K562 (cell line): ENCODE measurements at regions not wholly inside any gene's neighbourhood (a gene's known extent, or its start where the extent isn't known, plus 50 kb on each side); places are given as distances from the start of the nearest gene placed in this dataset.

Source experiments
- HMG20B ChIP-seq: fragments of 250-450 bp; sonication (Bioruptor Pico); IDR thresholded peaks from 2 replicates; pipeline ENCODE4 v1.5.0; 2021; ENCODE audit warnings: mild to moderate bottlenecking
- HNRNPLL ChIP-seq: fragments of 200-400 bp; formaldehyde crosslinking; IDR thresholded peaks from 2 replicates; pipeline ENCODE4 v1.6.1; 2017; ENCODE audit warnings: low read length, low read depth, mild to moderate bottlenecking; ENCODE audit not compliant: poor library complexity, severe bottlenecking
- MXI1 ChIP-seq: IDR thresholded peaks from 2 replicates; pipeline ENCODE4 v1.6.1; 2011; ENCODE audit warnings: low read depth, mild to moderate bottlenecking, improper control_type of control experiment, low read length
- RREB1 ChIP-seq: fragments of 250-450 bp; sonication (Bioruptor Pico); IDR thresholded peaks from 2 replicates; pipeline ENCODE4 v1.4.0; 2020
- SMAD2 ChIP-seq: fragments of 150-350 bp; IDR thresholded peaks from 2 replicates; pipeline ENCODE4 v1.6.1; 2014; ENCODE audit warnings: low read depth, mild to moderate bottlenecking, low read length
- SP1 ChIP-seq: sonication (generic); formaldehyde crosslinking; IDR thresholded peaks from 2 replicates; pipeline ENCODE4 v1.8.1; 2022; ENCODE audit warnings: mild to moderate bottlenecking, missing genetic modification reagents
- ZNF165 ChIP-seq: fragments of 250-450 bp; sonication (Bioruptor Pico); IDR thresholded peaks from 2 replicates; pipeline ENCODE4 v1.4.0; 2020; ENCODE audit warnings: borderline replicate concordance
- ZNF175 ChIP-seq: fragments of 200-800 bp; sonication (Bioruptor generic); IDR thresholded peaks from 2 replicates; pipeline ENCODE4 v1.6.1; 2016; ENCODE audit warnings: low read depth, mild to moderate bottlenecking, missing genetic modification characterization, missing compliant biosample characterization
- ZNF197 ChIP-seq: fragments of 200-800 bp; sonication (Bioruptor generic); IDR thresholded peaks from 2 replicates; pipeline ENCODE4 v1.6.1; 2016; ENCODE audit warnings: low read depth, missing genetic modification characterization, missing compliant biosample characterization
- TF ChIP-seq, protein P1 (sequence below): fragments of 450-650 bp; IDR thresholded peaks from 2 replicates; pipeline ENCODE4 v1.6.1; 2016; ENCODE audit warnings: low read depth
- TF ChIP-seq, protein P2 (sequence below), 2 experiments: IDR thresholded peaks; 2 replicates each; pipeline ENCODE4 v1.6.1; 2012; ENCODE audit warnings: improper control_type of control experiment in 2 of 2, low read depth in 2 of 2, low read length in 2 of 2, borderline replicate concordance in 1 of 2

- TF ChIP-seq, protein P1, sequence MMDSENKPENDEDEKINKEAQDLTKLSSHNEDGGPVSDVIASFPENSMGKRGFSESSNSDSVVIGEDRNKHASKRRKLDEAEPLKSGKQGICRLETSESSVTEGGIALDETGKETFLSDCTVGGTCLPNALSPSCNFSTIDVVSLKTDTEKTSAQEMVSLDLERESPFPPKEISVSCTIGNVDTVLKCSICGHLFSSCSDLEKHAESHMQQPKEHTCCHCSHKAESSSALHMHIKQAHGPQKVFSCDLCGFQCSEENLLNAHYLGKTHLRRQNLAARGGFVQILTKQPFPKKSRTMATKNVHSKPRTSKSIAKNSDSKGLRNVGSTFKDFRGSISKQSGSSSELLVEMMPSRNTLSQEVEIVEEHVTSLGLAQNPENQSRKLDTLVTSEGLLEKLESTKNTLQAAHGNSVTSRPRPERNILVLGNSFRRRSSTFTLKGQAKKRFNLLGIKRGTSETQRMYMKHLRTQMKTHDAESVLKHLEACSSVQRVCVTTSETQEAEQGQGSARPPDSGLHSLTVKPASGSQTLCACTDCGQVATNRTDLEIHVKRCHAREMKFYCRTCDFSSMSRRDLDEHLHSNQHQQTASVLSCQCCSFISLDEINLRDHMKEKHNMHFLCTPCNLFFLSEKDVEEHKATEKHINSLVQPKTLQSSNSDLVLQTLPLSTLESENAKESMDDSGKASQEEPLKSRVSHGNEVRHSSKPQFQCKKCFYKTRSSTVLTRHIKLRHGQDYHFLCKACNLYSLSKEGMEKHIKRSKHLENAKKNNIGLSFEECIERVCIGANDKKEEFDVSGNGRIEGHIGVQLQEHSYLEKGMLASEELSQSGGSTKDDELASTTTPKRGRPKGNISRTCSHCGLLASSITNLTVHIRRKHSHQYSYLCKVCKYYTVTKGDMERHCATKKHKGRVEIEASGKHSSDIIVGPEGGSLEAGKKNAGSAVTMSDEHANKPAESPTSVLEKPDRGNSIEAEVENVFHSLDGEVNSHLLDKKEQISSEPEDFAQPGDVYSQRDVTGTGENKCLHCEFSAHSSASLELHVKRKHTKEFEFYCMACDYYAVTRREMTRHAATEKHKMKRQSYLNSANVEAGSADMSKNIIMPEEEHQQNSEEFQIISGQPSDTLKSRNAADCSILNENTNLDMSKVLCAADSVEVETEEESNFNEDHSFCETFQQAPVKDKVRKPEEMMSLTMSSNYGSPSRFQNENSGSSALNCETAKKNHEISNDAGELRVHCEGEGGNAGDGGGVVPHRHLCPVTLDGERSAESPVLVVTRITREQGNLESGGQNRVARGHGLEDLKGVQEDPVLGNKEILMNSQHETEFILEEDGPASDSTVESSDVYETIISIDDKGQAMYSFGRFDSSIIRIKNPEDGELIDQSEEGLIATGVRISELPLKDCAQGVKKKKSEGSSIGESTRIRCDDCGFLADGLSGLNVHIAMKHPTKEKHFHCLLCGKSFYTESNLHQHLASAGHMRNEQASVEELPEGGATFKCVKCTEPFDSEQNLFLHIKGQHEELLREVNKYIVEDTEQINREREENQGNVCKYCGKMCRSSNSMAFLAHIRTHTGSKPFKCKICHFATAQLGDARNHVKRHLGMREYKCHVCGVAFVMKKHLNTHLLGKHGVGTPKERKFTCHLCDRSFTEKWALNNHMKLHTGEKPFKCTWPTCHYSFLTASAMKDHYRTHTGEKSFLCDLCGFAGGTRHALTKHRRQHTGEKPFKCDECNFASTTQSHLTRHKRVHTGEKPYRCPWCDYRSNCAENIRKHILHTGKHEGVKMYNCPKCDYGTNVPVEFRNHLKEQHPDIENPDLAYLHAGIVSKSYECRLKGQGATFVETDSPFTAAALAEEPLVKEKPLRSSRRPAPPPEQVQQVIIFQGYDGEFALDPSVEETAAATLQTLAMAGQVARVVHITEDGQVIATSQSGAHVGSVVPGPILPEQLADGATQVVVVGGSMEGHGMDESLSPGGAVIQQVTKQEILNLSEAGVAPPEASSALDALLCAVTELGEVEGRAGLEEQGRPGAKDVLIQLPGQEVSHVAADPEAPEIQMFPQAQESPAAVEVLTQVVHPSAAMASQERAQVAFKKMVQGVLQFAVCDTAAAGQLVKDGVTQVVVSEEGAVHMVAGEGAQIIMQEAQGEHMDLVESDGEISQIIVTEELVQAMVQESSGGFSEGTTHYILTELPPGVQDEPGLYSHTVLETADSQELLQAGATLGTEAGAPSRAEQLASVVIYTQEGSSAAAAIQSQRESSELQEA, result no peak
- no peak for TF ChIP-seq RREB1 (CRISPR knock-in tag)
- no peak for TF ChIP-seq HMG20B (CRISPR knock-in tag)
- no peak for TF ChIP-seq ZNF197 (CRISPR knock-in tag)
- TF ChIP-seq SMAD2, result no peak
- peak; percentile 87; the same call in 1 of the 2 replicates for TF ChIP-seq ZNF165 (CRISPR knock-in tag)
- no peak for TF ChIP-seq HNRNPLL
- no peak for TF ChIP-seq SP1 (CRISPR knock-in tag)
- no peak for TF ChIP-seq ZNF175 (CRISPR knock-in tag)
- TF ChIP-seq, protein P2, sequence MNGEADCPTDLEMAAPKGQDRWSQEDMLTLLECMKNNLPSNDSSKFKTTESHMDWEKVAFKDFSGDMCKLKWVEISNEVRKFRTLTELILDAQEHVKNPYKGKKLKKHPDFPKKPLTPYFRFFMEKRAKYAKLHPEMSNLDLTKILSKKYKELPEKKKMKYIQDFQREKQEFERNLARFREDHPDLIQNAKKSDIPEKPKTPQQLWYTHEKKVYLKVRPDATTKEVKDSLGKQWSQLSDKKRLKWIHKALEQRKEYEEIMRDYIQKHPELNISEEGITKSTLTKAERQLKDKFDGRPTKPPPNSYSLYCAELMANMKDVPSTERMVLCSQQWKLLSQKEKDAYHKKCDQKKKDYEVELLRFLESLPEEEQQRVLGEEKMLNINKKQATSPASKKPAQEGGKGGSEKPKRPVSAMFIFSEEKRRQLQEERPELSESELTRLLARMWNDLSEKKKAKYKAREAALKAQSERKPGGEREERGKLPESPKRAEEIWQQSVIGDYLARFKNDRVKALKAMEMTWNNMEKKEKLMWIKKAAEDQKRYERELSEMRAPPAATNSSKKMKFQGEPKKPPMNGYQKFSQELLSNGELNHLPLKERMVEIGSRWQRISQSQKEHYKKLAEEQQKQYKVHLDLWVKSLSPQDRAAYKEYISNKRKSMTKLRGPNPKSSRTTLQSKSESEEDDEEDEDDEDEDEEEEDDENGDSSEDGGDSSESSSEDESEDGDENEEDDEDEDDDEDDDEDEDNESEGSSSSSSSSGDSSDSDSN (IDR thresholded peaks at IDR 0.05; ENCODE audit: borderline replicate concordance in 1 of 2, low read depth in 2 of 2, low read length in 2 of 2), result no peak
- no peak for TF ChIP-seq MXI1
Measured at GRCh38 chr4:116342143-116342542, 743.2 kb downstream of the TRAM1L1 start (continued).
